ENCODE measurements at regions not wholly inside any gene's neighbourhood (a gene's known extent, or its start where the extent isn't known, plus 50 kb on each side); places are given as distances from the start of the nearest gene placed in this dataset.

- TF ChIP-seq POLR2AphosphoS5 (IDR thresholded peaks at IDR 0.05) (peak; percentile 13), CTCF (IDR thresholded peaks at IDR 0.05) (no peak)
- ATAC-seq, result peak; percentile 74
- Histone ChIP-seq H3K4me1 (no peaks in the 10 kb centered on the region), H3K9me3 (no peaks in the 10 kb centered on the region), H3K27ac (no peak overlapping the region), H3K36me3 (no peaks in the 10 kb centered on the region), H3K4me3 (no peak overlapping the region), H3K27me3 (no peaks in the 10 kb centered on the region)
- 21 to 35% methylated on average over 2 of the region's 2 CpGs for WGBS, 2 donors (ENCODE audit: low coverage in 1 of 2)
Observed at GRCh38 chr3:162525066-162525742, 1028.6 kb downstream of the OTOL1 start.

- ATAC-seq, result no peak
- no peak for TF ChIP-seq POLR2AphosphoS5 (IDR thresholded peaks at IDR 0.05)
- TF ChIP-seq POLR2A (IDR thresholded peaks at IDR 0.05), result no peak
- TF ChIP-seq CTCF (IDR thresholded peaks at IDR 0.05), result no peak
- TF ChIP-seq EP300 (IDR thresholded peaks at IDR 0.05), result no peak
- Histone ChIP-seq H3K27me3 (no peaks in the 10 kb centered on the region), H3K36me3 (no peaks in the 10 kb centered on the region), H3K27ac (no peak overlapping the region), H3K9me3 (no peaks in the 10 kb centered on the region), H3K4me3 (no peak overlapping the region), H3K4me1 (no peaks in the 10 kb centered on the region)
- WGBS, 2 donors (ENCODE audit: low coverage in 1 of 2), result 62 to 80% methylated on average over 4 of the region's 4 CpGs
Observed at GRCh38 chr3:162525771-162526170, 1029.2 kb downstream of the OTOL1 start.

- no peaks in the 10 kb centered on the region for H3K36me3 ChIP-seq
- no peaks in the 10 kb centered on the region for H3K4me1 ChIP-seq
- 59 to 87% methylated on average over 1 to 2 of the region's 2 CpGs for WGBS, 2 donors (ENCODE audit: low coverage in 1 of 2)
- no peaks in the 10 kb centered on the region for H3K9me3 ChIP-seq
- no peak overlapping the region for H3K27ac ChIP-seq
- no peaks in the 10 kb centered on the region for H3K27me3 ChIP-seq
- no peak overlapping the region for H3K4me3 ChIP-seq
- TF ChIP-seq POLR2AphosphoS5 (IDR thresholded peaks at IDR 0.05) (no peak), EP300 (IDR thresholded peaks at IDR 0.05) (no peak), POLR2A (IDR thresholded peaks at IDR 0.05) (no peak), CTCF (IDR thresholded peaks at IDR 0.05) (no peak)
- ATAC-seq, result no peak
Observed at GRCh38 chr3:162534431-162534830, 1037.8 kb downstream of the OTOL1 start.

GRCh38 chr3:162538491-162538890 lies 1041.9 kb downstream of the OTOL1 start:
- Histone ChIP-seq H3K4me3 (no peak overlapping the region), H3K27ac (no peak overlapping the region), H3K9me3 (no peaks in the 10 kb centered on the region), H3K36me3 (no peaks in the 10 kb centered on the region), H3K27me3 (no peaks in the 10 kb centered on the region), H3K4me1 (no peaks in the 10 kb centered on the region)
- TF ChIP-seq POLR2AphosphoS5 (IDR thresholded peaks at IDR 0.05), result no peak
- no peak for ATAC-seq
- WGBS, 2 donors (ENCODE audit: low coverage in 1 of 2), result 87 to 92% methylated on average over 2 of the region's 2 CpGs

- WGBS, 2 donors (ENCODE audit: low coverage in 1 of 2), result 75 to 100% methylated on average over 1 to 3 of the region's 3 CpGs
- H3K4me3 ChIP-seq, result no peak overlapping the region
- H3K27me3 ChIP-seq, result no peaks in the 10 kb centered on the region
- no peaks in the 10 kb centered on the region for H3K9me3 ChIP-seq
- no peaks in the 10 kb centered on the region for H3K4me1 ChIP-seq
- no peak for ATAC-seq
- H3K27ac ChIP-seq, result no peak overlapping the region
- no peak for TF ChIP-seq POLR2A (IDR thresholded peaks at IDR 0.05)
- TF ChIP-seq POLR2AphosphoS5 (IDR thresholded peaks at IDR 0.05), result no peak
- no peak for TF ChIP-seq EP300 (IDR thresholded peaks at IDR 0.05)
- TF ChIP-seq CTCF (IDR thresholded peaks at IDR 0.05), result no peak
- H3K36me3 ChIP-seq, result no peaks in the 10 kb centered on the region
Observed at GRCh38 chr3:162538906-162539305, 1042.3 kb downstream of the OTOL1 start.

Measured in gastroesophageal sphincter (tissue), 4 donors.